Skeletal muscle cell (primary cell): ENCODE measurements at regions not wholly inside any gene's neighbourhood (a gene's known extent, or its start where the extent isn't known, plus 50 kb on each side); places are given as distances from the start of the nearest gene placed in this dataset.

Experiments used
- DNase-seq: peaks from one replicate; pipeline ENCODE4 v3.0.0-alpha.2; 2010; ENCODE audit warnings: low read depth
- H3K4me3 ChIP-seq: 2 replicates; pipeline ENCODE4 v1.5.1; 2011; ENCODE audit warnings: low read depth, mild to moderate bottlenecking, control low read depth, low read length, moderate library complexity

DNA sequence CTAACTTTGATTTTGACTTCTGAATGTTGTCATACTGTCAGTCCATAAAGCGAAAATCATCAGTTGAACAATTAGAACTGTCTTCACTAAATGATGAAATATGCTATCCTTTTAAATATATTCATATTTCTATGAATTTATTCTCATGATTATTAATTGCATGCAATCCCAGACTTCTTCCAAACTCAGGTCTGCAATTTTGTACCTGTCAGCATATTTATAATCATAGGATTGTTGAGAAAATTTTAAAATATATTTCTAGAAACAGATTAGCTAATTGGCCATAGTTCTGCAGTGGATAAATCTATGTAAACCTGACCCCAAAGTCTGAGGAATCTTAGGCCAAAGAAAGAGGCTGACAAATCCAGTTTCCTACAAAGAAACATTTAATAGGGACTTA, 347.5 kb downstream of the SLCO4C1 start:
- H3K4me3 ChIP-seq: no peak overlapping the region
- no peak for DNase-seq

DNA sequence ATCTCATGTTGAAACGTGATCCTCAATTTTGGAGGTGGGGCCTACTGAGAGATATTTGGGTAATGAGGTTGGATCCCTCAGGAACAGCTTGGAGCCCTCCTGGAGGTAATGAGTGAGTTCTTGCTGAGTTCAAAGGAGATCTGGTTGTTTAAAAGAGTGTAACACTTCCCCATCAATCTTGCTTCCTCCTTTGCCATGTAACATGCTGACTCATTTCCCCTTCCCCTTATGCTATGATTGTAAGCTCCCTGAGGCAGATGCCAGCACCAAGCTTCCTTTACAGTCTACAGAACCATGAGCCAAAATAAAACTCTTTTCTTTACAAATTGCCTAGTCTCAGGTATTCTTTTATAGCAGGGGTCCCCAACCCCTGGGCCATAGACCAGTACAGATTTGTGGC, 352.3 kb downstream of the SLCO4C1 start:
- DNase-seq: no peak
- H3K4me3 ChIP-seq: no peak overlapping the region

DNA sequence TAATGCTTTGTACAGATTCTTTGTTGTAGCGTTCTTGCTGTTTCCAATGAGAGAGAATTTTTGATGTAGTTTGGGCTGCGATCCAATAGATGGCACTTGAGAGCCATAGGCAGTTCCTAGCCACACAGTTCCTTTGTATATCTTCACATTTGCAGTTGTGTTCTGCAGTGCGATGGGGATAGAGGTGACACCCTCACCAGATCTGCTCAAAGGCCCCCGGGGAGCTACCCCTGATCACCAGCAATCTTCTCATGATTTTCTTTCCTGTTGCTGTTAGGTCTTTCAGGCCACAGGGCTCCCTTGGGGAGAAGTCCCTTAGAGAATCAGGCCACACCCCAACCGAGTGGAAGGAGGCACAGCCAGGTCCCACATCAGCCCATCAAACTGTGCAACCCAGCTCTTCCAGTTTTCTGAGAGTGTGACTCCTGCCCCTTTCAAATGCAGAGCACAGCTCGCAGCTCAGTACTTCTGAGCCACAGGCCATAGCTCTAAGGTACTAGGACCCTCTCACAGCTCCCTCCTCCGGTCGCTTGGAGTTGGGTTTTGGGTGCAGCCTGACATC, 353.7 kb downstream of the SLCO4C1 start:
- no peak for DNase-seq
- no peak overlapping the region for H3K4me3 ChIP-seq

DNA sequence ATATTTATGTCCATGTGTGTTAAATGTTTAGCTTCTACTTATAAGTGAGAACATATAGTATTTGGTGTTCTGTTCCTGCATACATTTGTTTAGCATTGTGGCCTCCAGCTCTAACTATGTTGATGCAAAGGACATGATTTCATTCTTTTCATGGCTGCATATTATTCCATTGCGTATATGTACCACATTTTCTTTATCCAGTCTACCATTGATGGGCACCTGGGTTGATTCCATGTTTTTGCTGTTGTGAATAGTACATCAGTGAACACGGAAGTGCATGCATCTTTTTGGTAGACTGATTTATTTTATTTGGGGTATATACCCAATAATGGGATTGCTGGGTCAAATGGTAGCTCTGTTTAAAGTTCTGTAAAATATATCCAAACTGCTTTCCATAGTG, 359.0 kb downstream of the SLCO4C1 start:
- H3K4me3 ChIP-seq: no peak overlapping the region
- DNase-seq: no peak

DNA sequence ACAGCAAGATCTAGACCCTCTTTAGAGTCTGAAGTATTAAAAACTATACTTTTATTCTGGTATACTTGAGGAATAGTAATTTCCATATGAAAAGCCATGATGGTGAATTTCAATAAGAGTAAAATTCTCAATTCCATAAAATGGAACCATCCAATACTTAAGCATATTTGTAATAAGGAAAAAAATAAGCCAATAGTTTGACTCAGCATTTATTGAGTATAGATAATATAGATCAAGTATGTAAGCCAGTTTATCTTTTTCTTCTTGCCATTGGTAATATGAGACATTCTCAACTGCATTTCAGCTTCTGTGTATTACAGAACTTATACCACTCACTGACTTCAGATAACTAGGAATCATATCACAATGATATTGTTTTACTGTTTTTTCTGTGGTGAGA, 361.0 kb downstream of the SLCO4C1 start:
- no peak for DNase-seq

DNA sequence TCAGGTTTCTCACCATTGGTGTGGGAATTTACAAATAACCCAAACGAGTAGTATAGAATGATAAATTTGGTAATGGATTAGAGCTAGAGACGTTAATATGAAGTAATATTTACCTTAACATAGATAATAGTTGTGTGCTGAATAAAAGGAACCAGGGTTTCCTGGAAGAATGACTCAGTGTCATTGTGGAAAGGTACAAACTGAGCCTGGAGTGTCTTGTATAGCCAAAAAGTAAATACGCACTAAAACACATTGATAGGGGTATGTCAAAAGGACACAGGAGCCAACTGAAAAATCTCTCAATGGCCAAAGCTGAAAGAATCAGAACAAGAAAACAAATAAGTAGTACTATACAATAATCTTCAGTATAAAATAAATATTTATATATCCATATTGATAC, 363.5 kb downstream of the SLCO4C1 start:
- DNase-seq: no peak

More for the DNA sequence above, 361.0 kb downstream of the SLCO4C1 start:
- H3K4me3 ChIP-seq: no peak overlapping the region

DNA sequence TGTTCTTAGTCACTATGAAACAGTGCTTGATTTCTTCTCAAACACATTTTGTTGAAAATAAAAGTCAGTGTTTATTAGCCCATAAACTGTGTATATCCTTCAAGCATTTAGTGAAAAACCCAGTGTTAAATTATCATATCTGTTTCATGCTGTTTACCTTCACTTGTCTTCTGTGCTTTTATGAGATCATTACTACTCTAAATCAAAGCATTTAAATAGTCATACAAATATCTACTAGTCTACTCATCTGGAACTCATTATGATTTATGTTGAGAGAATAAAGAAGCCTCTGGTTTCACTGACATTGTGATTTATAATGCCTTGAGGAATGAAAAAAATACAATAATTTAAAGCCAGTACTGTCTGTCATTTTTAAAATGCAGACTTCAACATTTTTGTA, 366.5 kb downstream of the SLCO4C1 start:
- no peak overlapping the region for H3K4me3 ChIP-seq
- no peak for DNase-seq

More for the DNA sequence above, 363.5 kb downstream of the SLCO4C1 start:
- H3K4me3 ChIP-seq: no peak overlapping the region

DNA sequence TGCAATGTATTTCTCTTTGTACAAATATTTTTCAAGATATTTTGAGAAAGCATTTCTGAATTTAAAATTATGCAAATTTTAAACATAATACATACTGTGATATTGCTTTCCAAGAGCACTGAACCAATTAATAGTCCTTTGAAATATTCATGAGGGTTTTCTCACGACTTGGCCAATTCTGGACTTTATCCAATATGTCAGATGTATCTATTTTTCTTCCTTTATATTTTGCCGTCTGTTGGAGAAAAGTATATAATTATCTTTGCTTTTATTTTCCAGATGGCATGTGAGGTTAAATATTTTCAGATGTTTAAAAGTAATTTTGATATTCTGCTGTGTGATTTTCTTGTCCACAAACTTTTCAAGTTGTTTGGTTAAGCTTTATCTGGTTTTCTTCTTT, 378.9 kb downstream of the SLCO4C1 start:
- no peak for DNase-seq
- no peak overlapping the region for H3K4me3 ChIP-seq

DNA sequence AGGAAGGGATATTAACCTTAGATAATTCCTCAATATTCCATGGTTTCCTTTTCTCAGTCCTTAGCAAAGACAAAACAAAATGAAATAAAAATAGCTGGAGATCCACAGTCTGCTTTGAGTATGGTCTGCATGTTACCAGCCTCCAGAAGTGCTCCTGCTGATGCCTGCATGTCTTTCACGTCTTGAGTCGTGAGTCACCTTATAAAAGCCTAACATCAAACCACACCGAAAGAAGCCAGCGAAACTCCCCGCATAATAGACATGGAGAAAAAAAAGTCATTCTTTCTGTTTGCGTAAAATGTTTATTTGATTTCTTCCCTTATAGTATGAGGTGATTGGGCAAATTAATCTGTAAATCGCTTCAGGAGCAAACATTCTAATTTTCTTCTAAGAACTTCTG, 380.5 kb downstream of the SLCO4C1 start:
- DNase-seq: no peak
- no peak overlapping the region for H3K4me3 ChIP-seq

DNA sequence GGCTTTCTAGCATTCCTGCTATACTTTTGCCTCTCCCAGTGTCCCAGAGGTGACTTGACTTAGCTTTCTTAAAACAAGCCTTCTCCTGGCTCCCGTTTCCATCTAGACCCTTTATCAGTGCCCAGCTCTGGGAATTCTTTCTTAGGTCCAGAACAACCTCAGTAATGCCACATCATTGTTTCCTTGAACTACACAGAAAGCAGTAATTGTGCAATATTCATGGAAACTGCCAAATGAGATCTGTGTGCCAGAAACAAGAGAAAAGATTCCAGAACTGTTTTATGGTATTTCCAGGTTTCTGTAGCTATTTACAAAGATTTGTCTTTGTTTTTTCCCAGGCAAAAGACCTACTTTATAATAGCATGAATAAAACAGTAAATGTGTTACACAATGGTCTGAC, 391.3 kb downstream of the SLCO4C1 start:
- DNase-seq: no peak
- H3K4me3 ChIP-seq: no peak overlapping the region

DNA sequence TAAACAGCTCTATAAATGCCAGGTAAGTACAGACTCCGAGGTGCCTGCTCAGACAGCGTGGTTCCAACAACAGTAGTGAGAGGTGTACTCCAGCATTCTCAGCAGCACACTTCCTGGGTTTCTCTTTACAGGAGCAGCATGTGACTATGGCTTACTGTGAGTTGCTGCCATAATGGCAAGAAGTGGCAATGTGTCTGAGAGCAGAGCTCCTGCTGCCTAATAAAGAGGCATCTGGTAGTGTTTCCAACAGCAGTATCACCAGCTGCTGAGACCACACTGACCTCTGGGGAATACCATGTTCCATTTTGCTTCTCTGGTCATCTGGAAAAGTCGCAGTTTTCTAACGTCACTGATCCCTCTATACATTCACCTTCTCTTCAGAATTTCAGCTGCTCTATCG, 398.2 kb downstream of the SLCO4C1 start:
- H3K4me3 ChIP-seq: no peak overlapping the region
- no peak for DNase-seq

DNA sequence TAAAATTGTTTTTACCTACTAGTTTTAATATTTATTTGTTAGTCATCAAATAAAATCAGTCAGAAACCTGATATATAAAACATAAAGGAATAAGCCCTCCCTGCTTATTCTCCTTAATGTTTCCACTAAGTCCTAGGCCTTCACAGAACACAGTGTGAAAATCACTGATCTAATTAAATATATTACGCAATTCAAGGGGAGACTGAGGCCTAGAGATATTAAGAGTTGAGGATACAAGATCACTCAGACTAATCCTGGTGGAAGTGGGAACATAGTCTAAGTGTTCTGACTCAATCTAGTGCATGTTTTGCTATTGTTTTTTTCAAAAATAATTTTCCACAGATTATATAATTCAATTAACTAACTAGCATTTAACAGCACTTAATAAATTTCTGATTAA, 401.1 kb downstream of the SLCO4C1 start:
- no peak overlapping the region for H3K4me3 ChIP-seq
- DNase-seq: no peak

DNA sequence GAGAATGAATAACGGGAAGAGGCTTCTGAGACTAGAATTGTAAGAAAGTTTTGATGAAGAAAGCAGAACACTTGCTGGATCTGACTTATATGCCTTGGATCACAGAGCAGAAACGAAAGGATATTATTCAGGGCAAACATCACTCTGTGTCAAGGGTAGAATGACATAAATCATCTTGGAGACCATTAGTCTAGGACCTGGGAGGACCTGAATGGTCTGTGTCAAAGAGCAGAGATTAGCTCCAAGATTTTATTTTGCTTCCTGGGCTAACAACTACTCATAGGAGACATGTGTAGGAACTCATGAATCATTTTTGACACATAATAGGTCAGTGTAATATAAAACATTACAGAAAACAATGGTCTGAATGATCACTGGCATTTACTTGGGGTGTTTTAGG, 417.9 kb downstream of the SLCO4C1 start:
- no peak overlapping the region for H3K4me3 ChIP-seq
- DNase-seq: no peak

DNA sequence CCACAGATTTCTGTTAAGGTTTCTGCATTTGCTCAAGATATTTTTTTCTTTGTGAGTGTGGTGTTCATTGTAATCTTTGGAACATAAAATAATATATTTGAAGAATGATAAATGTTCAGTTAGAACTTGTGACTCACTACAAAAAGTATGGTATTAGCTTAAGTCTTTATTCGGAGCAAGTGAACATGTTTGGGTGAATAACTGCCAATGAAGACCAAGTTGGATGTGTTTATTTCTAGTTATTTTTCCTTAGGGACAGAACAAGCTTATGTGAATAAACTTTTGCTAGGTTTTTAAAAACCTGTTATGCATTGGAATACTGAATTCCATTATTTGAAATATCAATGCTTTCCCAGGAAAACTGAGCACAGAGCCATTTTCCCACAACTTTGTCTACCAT, 418.6 kb downstream of the SLCO4C1 start:
- no peak for DNase-seq
- no peak overlapping the region for H3K4me3 ChIP-seq

DNA sequence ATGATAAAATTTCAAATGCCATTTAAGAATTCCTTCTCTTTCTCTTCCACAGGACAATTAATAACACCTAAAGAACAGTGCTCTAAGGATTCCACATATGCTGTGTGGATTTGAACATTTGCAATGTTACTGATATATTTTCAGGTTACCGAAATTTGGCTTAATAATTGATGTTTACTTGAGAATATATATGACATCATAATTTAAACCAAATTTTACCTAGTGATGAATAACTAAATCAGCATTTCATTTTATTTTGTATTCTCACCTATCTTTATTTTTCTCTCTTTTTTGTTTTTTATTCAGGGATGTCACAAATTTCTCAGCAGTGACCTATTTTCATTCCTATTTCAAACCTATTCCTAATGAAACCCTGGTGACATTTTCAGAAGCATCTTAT, 429.6 kb downstream of the SLCO4C1 start:
- no peak for DNase-seq
- H3K4me3 ChIP-seq: no peak overlapping the region

DNA sequence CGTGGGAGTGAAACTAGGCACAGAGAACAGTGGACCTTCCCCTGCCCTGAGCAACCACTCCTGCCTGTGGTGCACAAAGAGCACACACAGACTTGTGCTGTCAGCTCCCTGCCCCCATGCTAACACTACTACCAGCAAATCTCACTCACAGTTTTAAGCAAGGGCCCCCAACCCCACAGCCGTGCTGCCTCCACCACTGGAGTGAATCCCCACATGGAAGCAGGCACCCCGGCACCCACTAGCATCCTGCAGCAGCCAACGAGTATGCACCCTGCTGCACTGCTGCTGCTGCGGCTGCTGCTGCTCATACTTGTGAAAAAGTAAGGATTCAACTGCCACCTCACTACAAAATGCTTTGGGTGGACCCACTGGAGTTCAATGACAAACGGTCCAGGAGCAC, 435.5 kb downstream of the SLCO4C1 start:
- DNase-seq: no peak
- no peak overlapping the region for H3K4me3 ChIP-seq

DNA sequence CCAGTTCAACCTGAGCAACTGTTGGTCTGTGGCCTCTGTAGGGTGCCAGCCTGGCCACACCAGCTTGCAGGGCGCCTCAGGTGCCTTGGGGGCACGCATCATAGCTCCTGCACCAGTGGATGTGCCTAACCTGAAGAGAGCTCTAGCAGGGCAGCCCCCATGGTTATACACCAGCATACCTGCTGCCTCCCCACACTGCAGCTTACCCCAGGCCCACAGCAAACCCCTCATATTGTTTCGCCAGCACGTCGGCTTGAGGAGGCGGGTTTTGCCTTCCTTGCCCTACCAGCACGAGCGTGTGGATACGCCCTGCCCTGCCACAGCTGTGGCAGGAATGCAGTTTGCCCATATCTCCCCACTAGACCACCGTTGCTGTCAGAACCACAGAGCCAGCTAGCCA, 435.9 kb downstream of the SLCO4C1 start:
- no peak for DNase-seq
- no peak overlapping the region for H3K4me3 ChIP-seq

DNA sequence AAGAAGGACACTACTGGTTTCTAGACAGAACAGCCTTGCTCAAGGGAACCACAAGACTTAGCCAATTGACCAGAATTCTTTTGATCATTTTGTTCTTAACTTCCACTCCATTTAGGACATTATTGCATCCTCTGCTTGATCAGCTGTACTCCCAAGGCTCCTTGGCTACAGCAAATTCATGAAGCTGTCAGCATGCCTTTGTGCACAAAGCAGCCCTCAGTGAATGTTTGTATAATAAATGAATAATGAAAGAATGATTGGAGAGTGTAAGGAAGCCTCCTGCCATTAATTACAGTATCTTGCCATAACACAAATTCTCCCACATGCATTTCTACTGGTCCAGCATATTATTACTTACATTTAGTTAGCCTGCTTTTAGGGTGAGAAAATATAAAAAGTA, 449.6 kb downstream of the SLCO4C1 start:
- DNase-seq: no peak
- H3K4me3 ChIP-seq: no peak overlapping the region

DNA sequence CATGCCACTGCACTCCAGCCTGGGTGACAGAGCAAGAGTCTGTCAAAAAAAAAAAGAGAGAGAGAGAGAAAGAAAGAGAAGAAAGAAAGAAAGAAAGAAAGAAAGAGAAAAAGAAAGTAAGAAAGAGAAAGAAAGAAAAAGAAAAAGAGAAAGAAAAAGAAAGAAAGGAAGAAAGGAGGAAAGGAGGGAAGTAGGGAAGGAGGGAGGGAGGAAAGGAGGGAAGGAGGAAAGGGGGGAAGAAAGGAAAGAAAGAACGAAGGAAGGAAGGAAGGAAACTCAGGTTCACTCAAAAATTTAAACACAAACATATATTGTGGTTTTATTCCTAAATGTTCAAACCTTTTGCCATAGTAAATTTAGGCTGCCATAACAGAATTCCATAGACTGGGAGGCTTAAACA, 453.0 kb downstream of the SLCO4C1 start:
- H3K4me3 ChIP-seq: no peak overlapping the region
- DNase-seq: no peak

DNA sequence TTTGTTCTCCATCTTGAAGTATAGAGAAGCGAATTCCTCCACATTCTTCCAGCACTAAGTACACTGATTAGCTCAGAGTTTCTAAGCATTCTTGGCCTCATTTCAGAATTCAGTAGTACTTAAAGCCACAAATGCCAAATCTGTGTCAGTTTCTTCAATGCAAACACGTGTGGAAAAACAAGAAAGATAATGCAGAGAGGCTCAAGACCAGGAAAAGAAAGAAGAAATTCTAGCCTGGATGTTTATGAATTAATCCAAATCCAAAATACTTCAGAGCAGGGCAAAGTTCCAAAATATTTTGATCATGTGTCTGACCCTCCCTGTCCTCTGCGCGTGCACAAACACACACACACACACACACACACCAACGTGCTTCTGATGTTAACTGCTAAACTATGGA, 457.6 kb downstream of the SLCO4C1 start:
- peak; percentile 4 for DNase-seq
- H3K4me3 ChIP-seq: no peak overlapping the region

DNA sequence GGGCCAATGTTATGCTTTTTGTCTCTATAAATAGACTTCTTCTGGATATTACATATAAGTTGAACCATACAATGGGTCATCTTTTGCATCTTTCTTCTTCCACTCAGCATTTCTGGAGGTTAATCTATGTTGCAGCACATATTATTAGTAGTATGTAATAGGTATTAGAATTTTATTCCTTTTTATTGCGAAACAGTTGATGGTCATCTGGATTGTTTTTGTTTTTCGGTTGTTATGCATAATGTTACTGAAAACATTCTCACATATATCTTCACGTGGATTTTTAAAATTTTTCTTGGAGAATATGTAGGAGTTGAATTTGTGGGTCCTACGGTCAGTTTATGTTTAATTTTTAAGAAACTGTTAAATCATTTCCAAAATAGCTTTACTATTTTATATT, 466.8 kb downstream of the SLCO4C1 start:
- no peak overlapping the region for H3K4me3 ChIP-seq
- no peak for DNase-seq

DNA sequence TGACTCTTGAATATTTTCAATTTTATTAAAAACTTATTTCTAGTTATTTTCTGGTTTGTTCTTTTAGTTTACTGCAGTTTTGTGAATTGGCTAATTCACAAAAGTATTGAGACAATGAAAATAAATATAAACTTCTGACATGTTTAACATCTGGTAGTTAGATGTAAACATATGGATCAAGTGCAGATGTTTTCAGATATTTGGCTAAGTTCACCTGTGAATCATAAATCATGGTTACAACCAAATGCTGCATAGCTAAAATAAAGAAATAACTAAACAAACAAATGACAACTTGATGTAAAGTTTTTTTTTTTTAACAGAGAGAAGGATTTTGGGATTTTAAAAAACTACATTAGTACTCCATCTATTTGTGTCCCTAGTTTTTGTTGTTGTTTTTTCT, 484.6 kb downstream of the SLCO4C1 start:
- no peak overlapping the region for H3K4me3 ChIP-seq
- no peak for DNase-seq
